ENCODE measurements at regions not wholly inside any gene's neighbourhood (a gene's known extent, or its start where the extent isn't known, plus 50 kb on each side); places are given as distances from the start of the nearest gene placed in this dataset.

DNA sequence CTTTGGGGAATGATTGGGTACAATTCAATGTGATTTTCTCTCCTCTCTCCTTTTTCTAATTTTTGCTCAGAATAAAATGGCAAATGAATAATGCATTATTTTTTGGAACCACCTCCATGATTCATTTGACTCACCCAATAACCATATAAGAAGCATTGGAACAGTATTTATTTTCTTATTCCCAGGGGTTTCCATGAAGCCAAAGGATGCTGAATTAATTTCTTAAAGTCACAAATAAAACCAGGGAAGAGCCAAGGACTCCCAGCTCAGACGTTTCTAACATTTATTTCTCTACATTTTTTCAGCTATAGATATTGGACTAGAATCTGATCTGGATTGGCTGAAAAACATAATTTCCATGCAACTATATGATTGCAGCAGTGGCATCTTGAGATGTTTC, 735.2 kb upstream of the ANKRD30A start:
- TF ChIP-seq EGR1 (IDR thresholded peaks at IDR 0.05), result no peak
- TF ChIP-seq YY1 (IDR thresholded peaks at IDR 0.05; ENCODE audit: low read depth), result no peak
- no peak for TF ChIP-seq TCF12 (IDR thresholded peaks at IDR 0.05; ENCODE audit: low read depth)
- no peak for TF ChIP-seq EP300 (IDR thresholded peaks at IDR 0.05; ENCODE audit: borderline replicate concordance)

GRCh38 chr10:36388166-36388565, 737.2 kb upstream of the ANKRD30A start:
- TF ChIP-seq TEAD4 (IDR thresholded peaks at IDR 0.05), result no peak

DNA sequence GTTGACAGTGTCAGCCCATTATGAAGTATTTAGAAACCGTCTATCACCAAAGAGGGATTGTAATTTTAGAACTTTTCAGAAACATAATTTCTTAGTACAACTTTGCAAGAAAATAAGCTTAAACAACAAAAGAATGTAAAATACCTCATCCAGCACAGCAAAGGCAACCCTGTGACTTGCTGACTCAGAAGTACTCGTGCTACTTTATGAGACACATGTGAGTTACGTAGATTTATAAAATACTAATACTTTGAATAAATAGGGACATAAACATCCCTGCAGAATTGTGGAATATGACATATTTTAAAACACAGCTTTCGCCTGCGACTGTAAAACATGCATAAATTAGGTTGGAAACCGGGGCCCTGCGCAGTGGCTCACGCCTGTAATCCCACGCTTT, 739.7 kb upstream of the ANKRD30A start:
- TF ChIP-seq CREB1 (IDR thresholded peaks at IDR 0.05; ENCODE audit: low read depth) (no peak), REST (IDR thresholded peaks at IDR 0.05; ENCODE audit: low read depth) (no peak), EGR1 (IDR thresholded peaks at IDR 0.05) (no peak), MAX (IDR thresholded peaks at IDR 0.05) (no peak)

GRCh38 chr10:36383349-36383748, 741.3 kb upstream of the FZD8 start:
- TF ChIP-seq NFIC (IDR thresholded peaks at IDR 0.05) (no peak), TAF1 (IDR thresholded peaks at IDR 0.05; ENCODE audit: low read depth) (no peak), REST (IDR thresholded peaks at IDR 0.05; ENCODE audit: low read depth) (no peak), CREB1 (IDR thresholded peaks at IDR 0.05; ENCODE audit: low read depth) (no peak), ZBTB7A (IDR thresholded peaks at IDR 0.05; ENCODE audit: low read depth) (no peak)
- TF ChIP-seq, protein P1, sequence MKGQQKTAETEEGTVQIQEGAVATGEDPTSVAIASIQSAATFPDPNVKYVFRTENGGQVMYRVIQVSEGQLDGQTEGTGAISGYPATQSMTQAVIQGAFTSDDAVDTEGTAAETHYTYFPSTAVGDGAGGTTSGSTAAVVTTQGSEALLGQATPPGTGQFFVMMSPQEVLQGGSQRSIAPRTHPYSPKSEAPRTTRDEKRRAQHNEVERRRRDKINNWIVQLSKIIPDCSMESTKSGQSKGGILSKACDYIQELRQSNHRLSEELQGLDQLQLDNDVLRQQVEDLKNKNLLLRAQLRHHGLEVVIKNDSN (IDR thresholded peaks at IDR 0.05), result no peak

GRCh38 chr10:36381748-36382147, 739.7 kb upstream of the FZD8 start:
- TF ChIP-seq TAF1 (IDR thresholded peaks at IDR 0.05; ENCODE audit: low read depth) (no peak), TEAD4 (IDR thresholded peaks at IDR 0.05) (no peak), EP300 (IDR thresholded peaks at IDR 0.05; ENCODE audit: borderline replicate concordance) (no peak)

GRCh38 chr10:36380538-36380937, 738.4 kb upstream of the FZD8 start:
- no peak for TF ChIP-seq CEBPB (IDR thresholded peaks at IDR 0.05)
- TF ChIP-seq RAD21 (IDR thresholded peaks at IDR 0.05; ENCODE audit: low read depth), result no peak
- TF ChIP-seq REST (IDR thresholded peaks at IDR 0.05; ENCODE audit: low read depth), result no peak
- no peak for TF ChIP-seq TCF12 (IDR thresholded peaks at IDR 0.05; ENCODE audit: low read depth)
- TF ChIP-seq ZBTB7A (IDR thresholded peaks at IDR 0.05; ENCODE audit: low read depth), result no peak
- TF ChIP-seq TEAD4 (IDR thresholded peaks at IDR 0.05), result no peak
- TF ChIP-seq, protein P1 (IDR thresholded peaks at IDR 0.05), result no peak
- TF ChIP-seq YY1 (IDR thresholded peaks at IDR 0.05; ENCODE audit: low read depth), result no peak
- TF ChIP-seq EP300 (IDR thresholded peaks at IDR 0.05; ENCODE audit: borderline replicate concordance), result no peak
- TF ChIP-seq FOXM1 (IDR thresholded peaks at IDR 0.05; ENCODE audit: borderline replicate concordance, low read depth), result no peak
- TF ChIP-seq CREB1 (IDR thresholded peaks at IDR 0.05; ENCODE audit: low read depth), result no peak
- no peak for TF ChIP-seq NFIC (IDR thresholded peaks at IDR 0.05)
- no peak for TF ChIP-seq MAX (IDR thresholded peaks at IDR 0.05)
- no peak for TF ChIP-seq TAF1 (IDR thresholded peaks at IDR 0.05; ENCODE audit: low read depth)
- TF ChIP-seq EGR1 (IDR thresholded peaks at IDR 0.05), result no peak
